ENCODE measurements at regions not wholly inside any gene's neighbourhood (a gene's known extent, or its start where the extent isn't known, plus 50 kb on each side); places are given as distances from the start of the nearest gene placed in this dataset.
"Not testable (repeated sequence)": the region's sequence is repeated elsewhere in the genome, so short reads cannot be mapped to it uniquely, and the experiment has no call there.

DNA sequence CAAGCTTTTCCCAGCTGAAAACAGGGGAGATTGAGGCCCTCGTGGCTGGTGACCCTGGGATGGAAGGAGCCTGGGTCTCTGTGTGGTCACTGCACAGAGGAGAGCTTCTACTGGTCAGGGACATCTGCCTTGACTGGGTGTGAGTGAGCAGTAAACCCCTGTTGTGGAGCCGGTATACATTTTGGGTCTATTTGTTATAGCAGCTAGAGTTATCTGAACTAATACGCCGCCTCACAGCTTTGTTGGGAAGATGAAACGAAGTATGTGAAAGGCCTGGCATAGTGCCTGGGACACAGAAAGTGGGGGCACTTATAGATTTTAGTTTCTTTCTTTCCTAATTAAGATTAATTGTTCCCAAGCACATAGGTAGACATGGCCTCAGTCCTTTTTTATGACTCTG is 72.2 kb upstream of the HPCAL1 start:
- ChIA-PET CTCF (interaction anchor here (1.4 kb wide), 1 partner anchor 204 kb away, joined by 3 read pairs; no protein-coding TSS in a partner anchor), POLR2A (no interaction called here)
- TF ChIP-seq SUZ12 (IDR thresholded peaks at IDR 0.05) (no peak), ARNT (IDR thresholded peaks at IDR 0.05) (no peak), BHLHE40 (IDR thresholded peaks at IDR 0.05; ENCODE audit: borderline replicate concordance) (no peak)
- DNase-seq (ENCODE audit: extremely low spot score): no peak

GRCh38 chr2:10230921-10231320 is 71.8 kb upstream of the HPCAL1 start:
- DNase-seq (ENCODE audit: extremely low spot score); POLR2A ChIA-PET: not testable (repeated sequence)
- CTCF ChIA-PET: interaction anchor here (1.4 kb wide), 1 partner anchor 204 kb away, joined by 3 read pairs; no protein-coding TSS in a partner anchor

DNA sequence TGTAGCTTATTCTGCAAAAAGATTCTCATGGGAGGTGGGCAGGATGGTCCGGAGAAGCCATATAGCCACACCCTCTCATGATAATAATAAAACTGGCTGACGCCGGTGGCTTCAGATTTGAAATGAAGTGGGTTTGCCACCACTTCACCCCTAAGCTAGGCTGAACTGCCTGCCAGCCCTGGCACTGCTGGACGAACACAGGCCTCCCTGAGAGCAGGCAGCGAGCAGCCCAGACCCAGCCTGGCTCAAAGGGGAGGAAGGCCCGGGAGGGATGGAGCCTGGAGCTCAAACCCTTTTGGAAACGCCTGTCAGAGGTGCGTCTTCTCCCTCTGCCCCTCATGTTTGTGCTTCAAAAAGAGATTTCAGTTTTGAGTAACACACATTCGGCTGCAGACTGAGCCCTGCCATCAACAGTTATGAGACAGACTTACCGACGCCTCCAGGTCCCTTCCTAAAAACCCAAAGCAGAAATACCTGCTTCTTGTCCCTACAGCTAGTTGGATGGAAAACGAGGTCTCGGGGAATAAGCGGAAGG is 71.1 kb upstream of the HPCAL1 start:
- ChIA-PET CTCF (no interaction called here), POLR2A (no interaction called here)
- no peak for TF ChIP-seq ARNT (IDR thresholded peaks at IDR 0.05)
- no peak for TF ChIP-seq L3MBTL2 (conservative IDR thresholded peaks at IDR 0.05)
- no peak for TF ChIP-seq SUZ12 (IDR thresholded peaks at IDR 0.05)
- TF ChIP-seq CTBP1 (IDR thresholded peaks at IDR 0.05; ENCODE audit: borderline replicate concordance): no peak
- TF ChIP-seq FOXK2 (IDR thresholded peaks at IDR 0.05): no peak
- TF ChIP-seq TARDBP (IDR thresholded peaks at IDR 0.05): no peak
- TF ChIP-seq, protein P1, sequence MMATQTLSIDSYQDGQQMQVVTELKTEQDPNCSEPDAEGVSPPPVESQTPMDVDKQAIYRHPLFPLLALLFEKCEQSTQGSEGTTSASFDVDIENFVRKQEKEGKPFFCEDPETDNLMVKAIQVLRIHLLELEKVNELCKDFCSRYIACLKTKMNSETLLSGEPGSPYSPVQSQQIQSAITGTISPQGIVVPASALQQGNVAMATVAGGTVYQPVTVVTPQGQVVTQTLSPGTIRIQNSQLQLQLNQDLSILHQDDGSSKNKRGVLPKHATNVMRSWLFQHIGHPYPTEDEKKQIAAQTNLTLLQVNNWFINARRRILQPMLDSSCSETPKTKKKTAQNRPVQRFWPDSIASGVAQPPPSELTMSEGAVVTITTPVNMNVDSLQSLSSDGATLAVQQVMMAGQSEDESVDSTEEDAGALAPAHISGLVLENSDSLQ (IDR thresholded peaks at IDR 0.05): no peak
- no peak for TF ChIP-seq BHLHE40 (IDR thresholded peaks at IDR 0.05; ENCODE audit: borderline replicate concordance)
- TF ChIP-seq SP1 (IDR thresholded peaks at IDR 0.05): no peak
- no peak for TF ChIP-seq HDGF (IDR thresholded peaks at IDR 0.05; ENCODE audit: borderline replicate concordance)
- no peak for DNase-seq (ENCODE audit: extremely low spot score)

- ChIA-PET POLR2A (no interaction called here), CTCF (no interaction called here)
- no peak for TF ChIP-seq SP1 (IDR thresholded peaks at IDR 0.05)
- no peak for TF ChIP-seq TARDBP (IDR thresholded peaks at IDR 0.05)
- no peak for TF ChIP-seq SUZ12 (IDR thresholded peaks at IDR 0.05)
- TF ChIP-seq HDGF (IDR thresholded peaks at IDR 0.05; ENCODE audit: borderline replicate concordance): no peak
- no peak for TF ChIP-seq FOXM1 (IDR thresholded peaks at IDR 0.05; ENCODE audit: borderline replicate concordance)
- TF ChIP-seq NFRKB (IDR thresholded peaks at IDR 0.05): no peak
- no peak for TF ChIP-seq FOXA1 (IDR thresholded peaks at IDR 0.05)
- no peak for TF ChIP-seq L3MBTL2 (conservative IDR thresholded peaks at IDR 0.05)
- TF ChIP-seq, protein P1 (IDR thresholded peaks at IDR 0.05): no peak
- no peak for TF ChIP-seq ELF4 (IDR thresholded peaks at IDR 0.05)
- TF ChIP-seq ZNF384 (IDR thresholded peaks at IDR 0.05): no peak
- no peak for TF ChIP-seq FOXK2 (IDR thresholded peaks at IDR 0.05)
- no peak for TF ChIP-seq CTBP1 (IDR thresholded peaks at IDR 0.05; ENCODE audit: borderline replicate concordance)
- TF ChIP-seq BHLHE40 (IDR thresholded peaks at IDR 0.05; ENCODE audit: borderline replicate concordance): no peak
- no peak for TF ChIP-seq ARNT (IDR thresholded peaks at IDR 0.05)
- no peak for TF ChIP-seq LEF1 (IDR thresholded peaks at IDR 0.05; ENCODE audit: borderline replicate concordance)
- DNase-seq (ENCODE audit: extremely low spot score): no peak
Observed at GRCh38 chr2:10232096-10232815, 70.4 kb upstream of the HPCAL1 start.

- POLR2A ChIA-PET: no interaction called here
- CTCF ChIA-PET: no interaction called here
- no peak for TF ChIP-seq ARNT (IDR thresholded peaks at IDR 0.05)
- TF ChIP-seq CTBP1 (IDR thresholded peaks at IDR 0.05; ENCODE audit: borderline replicate concordance): no peak
- no peak for TF ChIP-seq ELF4 (IDR thresholded peaks at IDR 0.05)
- TF ChIP-seq, protein P1 (IDR thresholded peaks at IDR 0.05): no peak
- TF ChIP-seq HDGF (IDR thresholded peaks at IDR 0.05; ENCODE audit: borderline replicate concordance): no peak
Observed at GRCh38 chr2:10233131-10234012, 69.3 kb upstream of the HPCAL1 start.

DNA sequence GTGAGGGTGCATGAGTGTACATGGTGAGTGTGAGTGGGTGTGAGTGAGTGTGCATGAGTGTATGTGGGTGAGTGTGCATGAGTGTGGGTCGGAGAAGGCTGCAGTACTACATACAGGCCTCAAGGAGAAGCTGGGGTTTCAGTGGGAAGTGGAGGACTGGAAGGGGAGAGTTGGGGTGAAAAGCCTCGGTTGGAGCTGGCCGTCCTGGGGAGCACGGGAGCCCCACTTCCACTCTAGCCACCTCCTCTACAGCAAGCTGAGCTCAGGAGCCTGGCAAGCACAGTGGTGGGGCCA is 68.7 kb upstream of the HPCAL1 start:
- ChIA-PET POLR2A (no interaction called here), CTCF (no interaction called here)
- TF ChIP-seq FOXK2 (IDR thresholded peaks at IDR 0.05) (no peak), CTBP1 (IDR thresholded peaks at IDR 0.05; ENCODE audit: borderline replicate concordance) (no peak), ELF4 (IDR thresholded peaks at IDR 0.05) (no peak), SUZ12 (IDR thresholded peaks at IDR 0.05) (no peak), LEF1 (IDR thresholded peaks at IDR 0.05; ENCODE audit: borderline replicate concordance) (no peak)
- DNase-seq (ENCODE audit: extremely low spot score): no peak

More at GRCh38 chr2:10233131-10234012, 69.3 kb upstream of the HPCAL1 start:
- DNase-seq (ENCODE audit: extremely low spot score): no peak

Data from HEK293T (cell line).